Panc1 (cell line): ENCODE measurements at regions not wholly inside any gene's neighbourhood (a gene's known extent, or its start where the extent isn't known, plus 50 kb on each side); places are given as distances from the start of the nearest gene placed in this dataset.

ENCODE experiments used
- CTCF ChIP-seq: fragments of 450-650 bp; IDR thresholded peaks from 2 replicates; pipeline ENCODE4 v1.5.1; 2017; ENCODE audit warnings: mild to moderate bottlenecking
- POLR2AphosphoS5 ChIP-seq: IDR thresholded peaks from 2 replicates; pipeline ENCODE4 v1.6.1; 2012; ENCODE audit warnings: mild to moderate bottlenecking, low read depth, low read length, moderate library complexity
- SIN3A ChIP-seq: IDR thresholded peaks from 2 replicates; pipeline ENCODE4 v1.6.1; 2012; ENCODE audit warnings: low read depth, mild to moderate bottlenecking, low read length, moderate library complexity, borderline replicate concordance; ENCODE audit not compliant: insufficient read depth
- TF ChIP-seq, protein P1 (sequence below), 2 experiments: IDR thresholded peaks; 2 replicates each; pipeline ENCODE4 v1.6.1; 2011 to 2012; ENCODE audit warnings: low read depth in 2 of 2, control low read depth in 1 of 2, low read length in 1 of 2, mild to moderate bottlenecking in 1 of 2, moderate library complexity in 1 of 2; ENCODE audit not compliant: insufficient read depth in 1 of 2

DNA sequence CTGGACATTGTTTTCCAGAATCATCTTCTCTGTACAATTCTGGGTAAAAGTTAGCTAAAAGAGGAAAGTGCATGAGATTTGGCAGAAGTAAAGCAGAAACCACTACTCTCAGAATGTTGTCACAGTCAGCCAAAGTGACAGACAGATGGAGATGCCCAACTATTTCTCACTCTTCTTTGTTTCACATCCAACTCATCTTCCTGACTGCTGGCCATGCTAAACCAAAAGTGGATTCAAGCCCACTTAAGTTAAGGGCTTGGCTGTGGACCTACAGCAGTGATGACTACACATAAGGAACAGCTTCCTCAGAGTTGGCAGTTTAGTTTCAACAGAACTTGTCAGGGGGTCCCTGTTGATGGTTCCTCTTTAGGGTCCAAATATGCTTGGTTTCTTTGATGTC is 730.2 kb downstream of the LRRIQ3 start:
- no peak for TF ChIP-seq SIN3A
- no peak for TF ChIP-seq CTCF
- no peak for TF ChIP-seq POLR2AphosphoS5
- TF ChIP-seq, protein P1, sequence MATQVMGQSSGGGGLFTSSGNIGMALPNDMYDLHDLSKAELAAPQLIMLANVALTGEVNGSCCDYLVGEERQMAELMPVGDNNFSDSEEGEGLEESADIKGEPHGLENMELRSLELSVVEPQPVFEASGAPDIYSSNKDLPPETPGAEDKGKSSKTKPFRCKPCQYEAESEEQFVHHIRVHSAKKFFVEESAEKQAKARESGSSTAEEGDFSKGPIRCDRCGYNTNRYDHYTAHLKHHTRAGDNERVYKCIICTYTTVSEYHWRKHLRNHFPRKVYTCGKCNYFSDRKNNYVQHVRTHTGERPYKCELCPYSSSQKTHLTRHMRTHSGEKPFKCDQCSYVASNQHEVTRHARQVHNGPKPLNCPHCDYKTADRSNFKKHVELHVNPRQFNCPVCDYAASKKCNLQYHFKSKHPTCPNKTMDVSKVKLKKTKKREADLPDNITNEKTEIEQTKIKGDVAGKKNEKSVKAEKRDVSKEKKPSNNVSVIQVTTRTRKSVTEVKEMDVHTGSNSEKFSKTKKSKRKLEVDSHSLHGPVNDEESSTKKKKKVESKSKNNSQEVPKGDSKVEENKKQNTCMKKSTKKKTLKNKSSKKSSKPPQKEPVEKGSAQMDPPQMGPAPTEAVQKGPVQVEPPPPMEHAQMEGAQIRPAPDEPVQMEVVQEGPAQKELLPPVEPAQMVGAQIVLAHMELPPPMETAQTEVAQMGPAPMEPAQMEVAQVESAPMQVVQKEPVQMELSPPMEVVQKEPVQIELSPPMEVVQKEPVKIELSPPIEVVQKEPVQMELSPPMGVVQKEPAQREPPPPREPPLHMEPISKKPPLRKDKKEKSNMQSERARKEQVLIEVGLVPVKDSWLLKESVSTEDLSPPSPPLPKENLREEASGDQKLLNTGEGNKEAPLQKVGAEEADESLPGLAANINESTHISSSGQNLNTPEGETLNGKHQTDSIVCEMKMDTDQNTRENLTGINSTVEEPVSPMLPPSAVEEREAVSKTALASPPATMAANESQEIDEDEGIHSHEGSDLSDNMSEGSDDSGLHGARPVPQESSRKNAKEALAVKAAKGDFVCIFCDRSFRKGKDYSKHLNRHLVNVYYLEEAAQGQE (IDR thresholded peaks at IDR 0.05; ENCODE audit: insufficient read depth in 1 of 2, low read depth in 2 of 2, low read length in 1 of 2) = no peak
